K562 (cell line): ENCODE measurements at regions not wholly inside any gene's neighbourhood (a gene's known extent, or its start where the extent isn't known, plus 50 kb on each side); places are given as distances from the start of the nearest gene placed in this dataset.

Experiments
- ATAC-seq: fragments of 200-7000 bp; cut with Tn5 transposase; 3 replicates; pipeline ENCODE4 v1.9.1; 2020; ENCODE audit warnings: moderate library complexity
- BruUV-seq: library from RNA; stranded (reverse); fragments of 400-500 nt; replicated peaks from 2 replicates; lab custom pipeline; 2021; lab: Mats Ljungman, UMichigan
- CTCF ChIA-PET: fragments of 300-600 bp; formaldehyde crosslinking; extraction: SDS; loops from one replicate; lab custom pipeline; 2021; ENCODE audit warnings: low intra/inter-chr PET ratio; lab: Yijun Ruan, JAX
- POLR2A ChIA-PET: fragments of 300-600, 350-650 bp; sonication (Branson Sonifier 250); formaldehyde crosslinking; extraction: SDS; loops from one replicate; lab custom pipeline; 2021; ENCODE audit warnings: antibody characterized with exemption, inconsistent platforms; lab: Yijun Ruan, JAX
- DNase-seq, 4 experiments: peaks; one replicate each; pipeline versions ENCODE4 v3.0.0 to v3.0.0-alpha.2; 2011 to 2018; ENCODE audit warnings: low spot score in 3 of 4, mixed read lengths in 3 of 4; ENCODE audit errors: extremely low read depth in 1 of 4
- FAIRE-seq: peaks from 2 replicates; lab custom pipeline; 2011; peaks lifted over from hg19 to GRCh38; lab: Jason Lieb, UNC
- H2AFZ ChIP-seq: 2 replicates; pipeline ENCODE4 v1.6.0; 2011; ENCODE audit warnings: low read depth, low read length, control low read depth, inconsistent platforms
- H3K27ac ChIP-seq: fragments of 200-600 bp; 3 replicates; pipeline ENCODE4 v1.8.0; 2011; ENCODE audit warnings: low read depth, mild to moderate bottlenecking, control low read depth, inconsistent platforms, low read length, moderate library complexity, mixed read lengths; ENCODE audit errors: extremely low read depth
- H3K27me3 ChIP-seq, 2 experiments: fragments of 300-600 bp in 1 of 2; 2 replicates in 1 of 2; 3 replicates in 1 of 2; pipeline versions ENCODE4 v1.6.0 to v1.8.0; 2011; ENCODE audit warnings: inconsistent platforms in 2 of 2, low read length in 2 of 2, mild to moderate bottlenecking in 1 of 2, mixed read lengths in 1 of 2, moderate library complexity in 1 of 2; ENCODE audit not compliant: control insufficient read depth in 2 of 2, insufficient read depth in 2 of 2
- H3K36me3 ChIP-seq: fragments of 300-600 bp; 3 replicates; pipeline ENCODE4 v1.8.0; 2011; ENCODE audit warnings: mild to moderate bottlenecking, low read length, inconsistent platforms; ENCODE audit not compliant: control insufficient read depth, insufficient read depth
- H3K4me1 ChIP-seq, 2 experiments: fragments of 200-600 bp in 1 of 2; replicated peaks in 1 of 2; 2 replicates in 1 of 2; 3 replicates in 1 of 2; pipeline versions ENCODE4 v1.5.1 to v1.8.0; 2011; ENCODE audit warnings: inconsistent platforms in 2 of 2, low read length in 2 of 2, mild to moderate bottlenecking in 1 of 2, mixed read lengths in 1 of 2, moderate library complexity in 1 of 2; ENCODE audit not compliant: control insufficient read depth in 2 of 2, insufficient read depth in 2 of 2
- H3K4me2 ChIP-seq: 2 replicates; pipeline ENCODE4 v1.6.1; 2011; ENCODE audit warnings: low read length, control low read depth, inconsistent platforms, mixed read lengths; ENCODE audit not compliant: insufficient read depth
- H3K4me3 ChIP-seq: fragments of 200-600 bp; sonication (generic), shearing (Covaris generic); 2 replicates; pipeline ENCODE4 v1.5.1; 2016; ENCODE audit warnings: control low read depth, inconsistent platforms
- H3K79me2 ChIP-seq: fragments of 200-600 bp; 3 replicates; pipeline ENCODE4 v1.8.0; 2011; ENCODE audit warnings: low read length, inconsistent platforms; ENCODE audit not compliant: control insufficient read depth, insufficient read depth
- H3K9ac ChIP-seq, 2 experiments: 2 replicates each; pipeline versions ENCODE4 v1.6.0 to v1.6.1; 2011; ENCODE audit warnings: low read depth in 2 of 2, low read length in 2 of 2, control low read depth in 1 of 2, inconsistent platforms in 1 of 2, mild to moderate bottlenecking in 1 of 2, mixed read lengths in 1 of 2; ENCODE audit not compliant: insufficient read depth in 1 of 2
- H3K9me1 ChIP-seq: one replicate; pipeline ENCODE4 v1.6.0; 2011; ENCODE audit warnings: inconsistent platforms, mild to moderate bottlenecking, low read length, moderate library complexity; ENCODE audit not compliant: control insufficient read depth, insufficient read depth
- H3K9me3 ChIP-seq: replicated peaks from 2 replicates; pipeline ENCODE4 v1.5.1; 2011; ENCODE audit warnings: low read depth, low read length, inconsistent platforms; ENCODE audit not compliant: control insufficient read depth, insufficient read depth
- H4K20me1 ChIP-seq: replicated peaks from 2 replicates; pipeline ENCODE4 v1.6.1; 2011; ENCODE audit warnings: low read length, inconsistent platforms, mixed read lengths; ENCODE audit not compliant: control insufficient read depth, insufficient read depth
- BRCA1 ChIP-seq, 2 experiments: fragments of 450-650 bp in 1 of 2; sonication (generic) in 1 of 2; formaldehyde crosslinking in 1 of 2; IDR thresholded peaks; 2 replicates each; pipeline versions ENCODE4 v1.5.0 to v1.6.1; 2017 to 2020; ENCODE audit warnings: mild to moderate bottlenecking in 1 of 2, missing genetic modification reagents in 1 of 2
- COPS2 ChIP-seq: fragments of 450-650 bp; conservative IDR thresholded peaks from 2 replicates; pipeline ENCODE4 v1.6.1; 2016; ENCODE audit warnings: mild to moderate bottlenecking, moderate library complexity
- E2F4 ChIP-seq: sonication (generic); formaldehyde crosslinking; IDR thresholded peaks from 2 replicates; pipeline ENCODE4 v1.8.0; 2022; ENCODE audit warnings: mild to moderate bottlenecking, low read depth, missing genetic modification reagents
- ETS1 ChIP-seq: conservative IDR thresholded peaks from 2 replicates; pipeline ENCODE4 v1.6.1; 2011; ENCODE audit warnings: low read depth, mild to moderate bottlenecking, low read length; ENCODE audit not compliant: control insufficient read depth
- ETV5 ChIP-seq: sonication (generic); formaldehyde crosslinking; IDR thresholded peaks from 2 replicates; pipeline ENCODE4 v1.4.0; 2020; ENCODE audit warnings: low read depth, mild to moderate bottlenecking, missing genetic modification reagents
- FOXP1 ChIP-seq: sonication (generic); formaldehyde crosslinking; IDR thresholded peaks from 2 replicates; pipeline ENCODE4 v1.8.0; 2022; ENCODE audit warnings: mild to moderate bottlenecking, missing genetic modification reagents
- POLR2A ChIP-seq: fragments of 450-650 bp; conservative IDR thresholded peaks from 2 replicates; pipeline ENCODE4 v1.6.1; 2016
- TAL1 ChIP-seq: fragments of 450-650 bp; IDR thresholded peaks from 2 replicates; pipeline ENCODE4 v1.6.1; 2016; ENCODE audit warnings: mild to moderate bottlenecking
- ZNF274 ChIP-seq: IDR thresholded peaks from 2 replicates; pipeline ENCODE4 v1.6.1; 2011; ENCODE audit warnings: low read depth, mild to moderate bottlenecking, low read length, moderate library complexity, borderline replicate concordance
- WGBS: fragments of 100-300 bp; shearing (Covaris generic); methylation state at CpG from one replicate; pipeline ENCODE4 v1.1.6; 2016; ENCODE audit warnings: low coverage, mixed read lengths; ENCODE audit not compliant: insufficient coverage; ENCODE audit errors: missing lambda C conversion rate; 5-methylcytosine and 5-hydroxymethylcytosine counted together
- in situ Hi-C: fragments of 300-500 bp; cut with MboI; formaldehyde crosslinking; loops from 4 replicates; pipeline ENCODE4 v1.15.0; 2018; ENCODE audit warnings: inconsistent platforms, mixed read lengths
- intact Hi-C: fragments of 100-400 bp; cut with micrococcal nuclease; formaldehyde crosslinking; loops from 2 replicates; pipeline ENCODE4 v1.14.2; 2022

GRCh38 chr1:73903092-73903491 lies 294.9 kb downstream of the LRRIQ3 start:
- ChIA-PET CTCF (no interaction called here), POLR2A (no interaction called here)
- Histone ChIP-seq H3K36me3 (no peaks in the 10 kb centered on the region), H2AFZ (no peak overlapping the region), H4K20me1 (no peaks in the 10 kb centered on the region), H3K9me1 (no peaks in the 10 kb centered on the region), H3K4me3 (no peak overlapping the region), H3K4me2 (no peak overlapping the region), H3K9me3 (no peaks in the 10 kb centered on the region), H3K4me1 (no peaks in the 10 kb centered on the region), H3K9ac (no peak overlapping the region), H3K79me2 (no peaks in the 10 kb centered on the region), H3K27ac (no peak overlapping the region), H3K27me3 (no peaks in the 10 kb centered on the region)
- WGBS, result 0% methylated on average over 3 of the region's 3 CpGs
- TF ChIP-seq ZNF274 (no peak), E2F4 (no peak), ETV5 (CRISPR knock-in tag) (no peak), TAL1 (no peak), BRCA1 (IDR thresholded peaks at IDR 0.05) (no peak), BRCA1 (CRISPR knock-in tag; IDR thresholded peaks at IDR 0.05) (no peak), FOXP1 (CRISPR knock-in tag) (no peak), ETS1 (no peak), COPS2 (no peak), POLR2A (no peak)
- in situ Hi-C loops (no loop called here), intact Hi-C loops (no loop called here)
- BruUV-seq, result no TSS peak
- ATAC-seq, result no peak
- no peak for FAIRE-seq
- DNase-seq, result no peak
